PFSK-1 (cell line): ENCODE measurements at regions not wholly inside any gene's neighbourhood (a gene's known extent, or its start where the extent isn't known, plus 50 kb on each side); places are given as distances from the start of the nearest gene placed in this dataset.

Source experiments
- SIN3A ChIP-seq: IDR thresholded peaks from 2 replicates; pipeline ENCODE4 v1.6.1; 2012; ENCODE audit warnings: mild to moderate bottlenecking, low read length, moderate library complexity, borderline replicate concordance; ENCODE audit not compliant: insufficient read depth
- TAF1 ChIP-seq: IDR thresholded peaks from 2 replicates; pipeline ENCODE4 v1.6.1; 2012; ENCODE audit warnings: low read length, control low read depth, borderline replicate concordance; ENCODE audit not compliant: insufficient read depth

DNA sequence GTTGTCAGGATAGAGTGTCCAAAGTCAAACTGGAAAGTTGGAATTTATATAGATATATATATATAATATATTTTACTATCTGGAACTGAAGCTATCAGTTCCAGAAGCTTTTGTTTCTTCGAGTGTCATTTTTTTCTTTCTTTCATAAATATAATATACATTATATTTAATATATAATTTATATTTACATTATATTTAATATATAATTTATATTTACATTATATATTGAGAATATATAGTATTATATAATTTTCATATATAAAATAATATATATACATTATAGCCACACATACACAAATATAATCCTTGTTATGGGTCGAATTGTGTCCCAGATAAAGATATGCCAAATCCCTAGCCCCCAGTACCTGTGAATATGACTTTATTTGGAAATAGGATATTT is 842.3 kb upstream of the LRRC4C start:
- TF ChIP-seq TAF1 = no peak
- no peak for TF ChIP-seq SIN3A
